Fibroblast of skin of right biceps (primary cell): ENCODE measurements at regions not wholly inside any gene's neighbourhood (a gene's known extent, or its start where the extent isn't known, plus 50 kb on each side); places are given as distances from the start of the nearest gene placed in this dataset.

Source experiments
- DNase-seq: peaks from one replicate; pipeline ENCODE4 v3.0.0-alpha.2; 2013

DNA sequence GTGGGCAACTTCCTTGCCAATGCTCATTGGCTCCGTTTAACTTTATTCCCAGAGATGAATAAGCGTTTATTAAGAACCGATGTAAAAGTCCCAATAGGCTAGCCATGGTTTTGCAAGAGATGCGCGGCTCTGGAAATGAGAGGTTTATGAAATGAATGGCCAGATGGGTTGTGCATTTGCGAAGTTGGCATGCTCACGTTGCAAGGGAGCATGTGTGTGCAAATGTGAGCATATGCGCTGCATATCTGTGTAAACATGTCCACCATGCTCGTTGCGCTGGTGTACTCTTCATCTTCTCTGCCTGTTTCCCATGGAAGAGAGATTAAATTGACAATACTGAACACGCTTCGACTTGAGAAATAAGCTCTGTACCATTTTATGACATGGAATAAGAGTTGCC, 848.6 kb upstream of the RBFOX1 start:
- DNase-seq = no peak

DNA sequence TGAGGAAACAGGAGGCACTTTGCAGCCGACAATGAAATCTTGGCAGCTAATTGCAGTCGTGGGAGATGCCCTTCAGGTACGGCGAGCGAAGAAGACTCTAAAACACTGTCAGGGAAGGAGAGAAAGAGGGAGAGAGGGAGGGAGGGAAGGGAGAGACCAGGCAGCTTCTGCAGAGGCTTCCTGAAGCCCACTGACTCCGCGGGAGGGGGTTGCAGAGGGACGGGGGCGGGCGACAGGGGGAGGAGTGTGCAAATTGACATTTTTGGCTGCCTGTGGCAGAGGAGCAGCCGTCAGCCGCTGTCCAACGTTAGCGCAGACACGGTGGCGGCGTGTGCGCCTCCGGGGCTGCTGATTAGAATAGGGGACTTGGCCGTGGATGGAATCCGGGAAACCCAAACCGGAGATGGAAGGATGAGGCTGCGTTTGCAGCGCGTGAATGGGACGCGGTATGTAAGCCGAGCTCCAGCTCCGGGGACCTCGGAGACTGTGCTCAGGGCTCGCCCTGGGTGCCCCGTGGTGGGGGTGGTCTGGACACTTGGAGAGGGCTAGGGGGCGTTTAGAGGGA, 849.1 kb upstream of the RBFOX1 start:
- DNase-seq = no peak

DNA sequence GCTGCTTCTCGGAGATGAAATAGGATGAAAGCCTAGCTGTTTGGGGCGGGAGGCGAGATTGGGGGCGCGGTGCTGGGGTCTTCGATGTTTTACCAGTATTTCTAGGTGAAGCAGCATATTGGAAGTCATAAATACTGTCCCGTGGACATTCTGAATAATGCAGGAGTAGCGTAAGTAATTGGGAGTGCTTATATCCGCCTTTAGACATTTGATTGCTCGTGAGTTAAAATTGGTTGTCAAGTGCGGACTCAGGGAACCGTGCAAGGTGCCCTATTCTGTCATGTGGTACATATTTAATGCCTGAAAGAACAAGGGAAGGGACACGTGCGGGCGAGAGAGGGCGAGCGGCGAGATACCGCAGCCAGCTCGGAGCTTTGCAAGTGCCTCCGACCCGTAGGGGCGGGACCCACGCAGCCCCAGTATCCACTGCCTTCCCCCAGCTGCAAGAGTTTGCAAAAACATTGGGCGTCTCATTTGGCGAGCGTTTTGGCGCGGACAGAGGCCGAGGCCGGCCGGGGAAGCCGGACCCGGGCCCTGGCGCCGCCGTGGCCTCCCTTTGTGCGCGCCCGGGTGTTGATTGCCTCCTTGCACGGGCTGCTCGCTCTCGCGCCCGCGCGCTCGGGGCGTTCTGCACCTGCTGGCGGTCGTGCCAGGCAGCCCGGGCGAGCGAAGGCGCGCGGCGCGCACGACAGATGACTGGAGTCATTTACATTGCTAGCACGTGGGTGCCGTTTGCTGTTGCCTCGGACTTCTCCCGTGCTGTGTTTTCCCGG, 849.8 kb upstream of the RBFOX1 start:
- DNase-seq = no peak

DNA sequence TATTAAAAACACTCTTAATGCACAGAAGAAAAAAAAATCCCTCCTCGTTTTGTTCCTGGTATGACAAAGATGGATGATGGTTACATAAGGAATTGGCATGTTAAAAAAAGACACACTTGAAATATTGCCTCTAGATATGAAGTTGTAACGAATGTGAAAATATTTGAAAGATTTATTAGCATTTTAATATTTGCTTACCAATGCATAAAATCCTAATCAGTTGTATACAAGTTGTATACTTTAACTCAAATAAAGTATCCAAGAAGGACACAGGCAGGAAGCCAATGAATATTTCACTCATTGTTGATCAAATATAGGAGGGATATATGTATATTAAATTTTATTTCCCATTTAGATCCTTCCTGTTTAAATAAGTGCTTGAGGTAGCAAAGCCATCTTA, 850.8 kb upstream of the RBFOX1 start:
- no peak for DNase-seq

DNA sequence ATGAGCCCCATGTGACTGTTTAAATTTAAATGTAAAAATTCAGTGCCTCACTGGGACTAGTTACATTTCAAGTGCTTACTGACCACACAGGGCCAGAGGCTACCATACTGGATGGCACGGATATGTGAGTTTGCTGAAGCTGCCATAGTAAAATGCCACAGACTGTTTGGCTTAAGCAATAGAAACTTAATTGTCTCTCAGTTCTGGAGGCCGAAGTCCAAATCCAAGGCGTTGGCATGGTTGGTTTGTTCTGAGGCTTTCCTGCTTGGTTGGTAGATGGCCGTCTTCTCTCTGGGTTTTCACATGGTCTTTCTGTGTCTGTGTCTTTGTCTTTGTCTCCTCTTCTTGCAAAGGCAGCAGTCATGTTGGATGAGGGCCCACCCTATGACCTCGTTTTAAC, 878.9 kb upstream of the RBFOX1 start:
- no peak for DNase-seq

DNA sequence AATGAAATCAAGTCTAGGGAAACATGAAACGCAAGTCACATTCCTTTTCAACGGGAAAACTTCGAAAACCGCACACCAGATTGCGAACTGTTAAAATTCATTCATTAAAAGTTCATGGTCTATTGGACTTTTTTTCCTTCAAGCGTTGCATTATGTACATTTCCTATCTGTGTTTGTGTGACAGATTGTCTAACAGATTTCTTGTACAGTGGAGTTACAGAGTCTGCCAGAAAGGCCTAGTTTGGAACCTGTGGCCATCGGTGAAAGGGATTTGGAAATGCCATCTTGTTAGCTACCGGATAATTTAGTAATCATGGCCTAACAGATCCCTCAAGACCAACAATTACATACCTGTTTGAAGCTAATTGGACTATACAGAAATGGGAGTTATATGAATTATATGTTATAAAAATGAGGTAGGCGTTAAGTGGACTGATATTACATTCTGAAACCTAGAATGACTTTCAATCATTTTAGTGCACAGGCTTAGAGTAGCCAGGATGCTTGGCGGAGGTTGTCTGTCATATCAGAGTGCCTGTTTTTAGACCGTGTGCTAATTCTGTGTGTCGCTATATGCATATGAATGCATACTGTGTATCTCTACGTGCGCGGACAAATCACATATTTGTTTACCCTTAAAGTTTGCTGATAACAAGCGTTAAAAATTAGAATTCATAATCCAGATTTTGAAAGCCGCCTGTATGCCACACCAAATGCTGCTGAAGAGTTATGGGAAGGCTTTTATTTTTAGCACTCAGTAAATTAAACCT, 885.4 kb upstream of the RBFOX1 start:
- no peak for DNase-seq

DNA sequence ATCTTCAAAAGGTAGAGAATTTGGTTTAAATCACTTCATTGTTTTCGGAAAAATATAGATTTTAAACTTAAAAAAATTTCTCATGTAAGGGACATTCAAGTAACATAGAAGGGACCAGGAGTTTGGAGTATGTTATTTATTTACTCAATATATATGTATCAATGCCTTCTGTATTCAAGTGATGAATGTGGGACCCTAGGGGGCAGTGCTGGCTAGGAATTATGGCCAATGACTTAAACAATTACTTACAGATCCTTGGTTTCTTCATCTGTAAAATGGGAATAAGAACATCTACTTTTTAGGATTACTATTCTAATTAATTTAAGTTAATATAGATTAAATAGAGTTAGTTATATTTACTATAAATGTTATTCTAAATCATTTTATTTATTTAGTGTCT, 886.3 kb upstream of the RBFOX1 start:
- no peak for DNase-seq

DNA sequence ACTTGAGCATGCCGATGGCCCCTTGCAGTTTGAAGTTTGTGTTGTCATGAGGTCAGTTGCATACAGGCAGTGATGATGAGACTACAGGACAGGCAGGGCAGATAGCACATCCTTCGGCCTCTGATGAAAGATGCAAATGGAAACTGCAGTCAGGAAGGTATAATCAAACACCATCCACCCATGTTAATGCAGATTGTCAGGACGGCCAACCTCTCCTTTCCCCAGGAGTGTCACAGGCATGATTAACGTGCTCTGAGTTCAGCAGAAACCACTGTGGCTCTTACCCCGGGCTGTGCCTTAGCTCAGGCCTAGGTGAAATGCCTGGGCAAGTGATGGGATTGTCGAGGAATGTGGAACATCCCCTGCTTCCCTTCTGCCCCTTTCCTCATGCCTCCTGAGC, 893.5 kb upstream of the RBFOX1 start:
- DNase-seq = no peak

DNA sequence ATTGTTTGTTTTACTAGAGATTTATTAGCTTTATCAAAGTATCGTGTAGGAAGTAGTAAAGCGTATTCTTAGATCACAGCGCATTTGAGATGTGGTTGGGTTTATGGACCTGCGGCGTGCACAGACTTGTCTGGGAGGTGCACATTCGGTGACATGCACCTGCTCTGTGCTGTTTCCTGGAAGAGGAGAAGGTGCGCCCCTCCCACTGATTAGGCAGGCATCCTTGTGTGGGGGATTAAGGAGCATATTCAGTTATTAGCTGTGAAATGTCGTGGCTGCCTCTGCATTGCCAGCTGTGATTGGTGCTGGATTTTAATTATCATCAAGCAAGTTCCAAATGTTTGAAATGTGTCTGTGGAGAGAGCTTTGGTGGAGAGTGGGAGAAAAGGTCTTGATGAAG, 903.8 kb upstream of the RBFOX1 start:
- no peak for DNase-seq

DNA sequence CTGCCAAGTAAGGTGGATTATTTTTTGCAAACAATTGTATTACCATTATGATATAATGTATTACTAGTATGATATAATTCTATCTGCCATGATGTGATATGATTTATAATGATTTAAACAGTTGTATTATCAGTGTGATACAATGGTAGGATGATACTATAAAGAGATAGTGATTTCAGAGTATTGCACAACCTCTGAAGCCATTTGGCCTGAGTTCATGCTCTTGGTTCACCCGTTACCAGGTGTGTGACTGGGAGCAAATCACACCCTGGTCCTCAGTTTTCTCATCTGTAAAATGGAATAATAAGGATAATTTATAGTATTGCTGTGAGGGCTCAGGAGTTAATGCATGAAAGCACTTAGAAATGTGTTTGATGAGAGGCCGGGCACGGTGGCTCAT, 905.0 kb upstream of the RBFOX1 start:
- DNase-seq = no peak

DNA sequence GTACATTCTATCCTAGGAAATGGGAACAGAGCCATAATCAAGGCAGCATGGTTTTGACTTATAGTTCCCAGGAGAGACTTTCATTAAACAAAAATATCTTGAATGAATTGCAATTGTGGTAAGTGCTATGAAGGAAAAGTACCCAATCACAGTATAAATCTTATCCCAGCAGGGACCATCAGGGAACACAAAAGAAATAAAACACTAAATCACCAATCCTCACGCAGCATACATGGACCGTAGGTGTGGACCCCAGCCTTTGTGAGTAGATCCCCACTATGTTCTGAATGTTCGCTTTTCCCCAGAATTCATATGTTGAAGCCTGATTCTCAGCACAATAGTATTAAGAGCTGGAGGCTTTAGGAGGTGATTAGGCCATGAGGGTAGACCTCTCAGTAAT, 925.0 kb upstream of the RBFOX1 start:
- DNase-seq = no peak

DNA sequence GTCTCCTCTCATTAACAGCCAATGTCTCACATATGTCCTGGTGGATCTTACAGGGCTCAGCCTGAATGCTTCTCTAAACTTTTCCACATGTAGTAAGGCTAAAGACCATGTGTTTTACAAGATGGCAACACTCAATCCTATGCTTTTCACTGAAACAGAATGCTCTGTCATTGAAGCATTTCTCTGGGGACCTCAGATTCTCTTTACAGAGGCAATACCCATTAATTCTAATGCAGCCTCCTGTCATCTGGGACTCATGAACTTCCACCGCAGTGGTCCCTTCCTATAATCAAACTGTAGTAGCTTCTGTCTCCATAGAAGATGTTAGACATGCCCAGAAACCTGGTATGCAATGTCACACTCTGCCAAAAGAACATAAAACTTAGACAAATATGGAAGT, 926.6 kb upstream of the RBFOX1 start:
- no peak for DNase-seq

DNA sequence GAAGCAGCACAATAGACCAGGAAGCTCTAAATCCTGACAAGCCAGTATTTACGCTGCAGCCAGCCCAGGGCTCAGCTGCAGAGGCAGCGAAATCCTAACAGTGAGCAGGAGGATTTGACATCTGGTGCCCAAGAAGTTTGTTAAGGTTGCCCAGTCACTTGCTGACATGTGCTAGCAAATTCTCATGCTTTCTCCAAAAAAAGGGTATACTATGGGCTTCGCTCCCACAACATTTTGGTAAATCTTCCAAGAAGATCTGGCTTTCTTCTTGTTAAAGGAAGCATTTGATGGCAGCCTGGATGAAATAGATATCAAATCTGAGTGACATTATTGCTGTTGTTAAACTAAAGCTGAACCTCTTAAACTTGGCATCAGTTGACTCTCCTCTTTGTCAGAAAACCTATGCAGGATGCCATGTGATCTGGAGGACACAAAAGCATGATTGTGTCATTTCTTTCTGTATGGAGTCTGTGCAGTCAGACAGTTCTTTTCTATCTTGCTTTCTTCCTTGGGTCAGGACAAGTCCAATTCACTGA, 949.7 kb upstream of the RBFOX1 start:
- DNase-seq = no peak

DNA sequence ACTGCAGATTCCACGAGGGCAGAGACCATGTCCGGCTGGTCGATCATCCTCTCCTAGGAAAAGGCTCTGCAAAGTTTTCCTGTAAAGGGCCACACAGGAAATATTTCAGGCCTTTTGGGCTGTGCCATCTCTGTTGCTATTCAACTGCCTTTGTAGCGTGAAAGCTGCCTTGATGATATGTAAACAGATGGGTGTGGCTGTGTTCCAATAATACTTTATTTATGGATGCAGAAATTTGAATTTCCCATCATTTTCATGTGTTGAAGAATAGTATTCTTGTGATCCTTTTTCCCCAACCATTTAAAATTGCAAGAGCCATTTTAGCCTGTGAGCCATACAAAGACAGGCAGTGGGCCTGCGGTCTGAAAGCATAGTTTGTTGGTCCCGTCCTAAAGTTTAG, 950.7 kb upstream of the RBFOX1 start:
- DNase-seq = no peak

DNA sequence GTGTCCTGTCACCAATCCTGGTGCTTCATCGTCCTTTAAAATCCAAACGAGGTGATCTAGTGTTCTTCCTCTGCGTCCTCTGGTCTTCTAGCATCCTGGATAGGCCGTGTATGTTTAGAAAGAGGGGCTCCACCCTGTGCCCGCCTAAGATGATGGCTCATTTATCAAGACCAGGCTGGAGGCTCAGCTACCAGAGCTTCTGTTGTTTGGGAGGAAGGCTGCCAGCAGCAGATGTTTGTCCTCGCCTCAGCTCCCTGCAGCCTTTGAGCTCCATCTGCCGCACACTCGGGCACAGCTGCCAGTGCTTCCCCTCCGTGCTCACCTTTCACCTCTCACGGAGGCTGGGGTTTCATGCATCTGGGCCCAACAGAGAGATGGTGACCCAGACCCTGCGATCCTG, 954.7 kb upstream of the RBFOX1 start:
- no peak for DNase-seq

DNA sequence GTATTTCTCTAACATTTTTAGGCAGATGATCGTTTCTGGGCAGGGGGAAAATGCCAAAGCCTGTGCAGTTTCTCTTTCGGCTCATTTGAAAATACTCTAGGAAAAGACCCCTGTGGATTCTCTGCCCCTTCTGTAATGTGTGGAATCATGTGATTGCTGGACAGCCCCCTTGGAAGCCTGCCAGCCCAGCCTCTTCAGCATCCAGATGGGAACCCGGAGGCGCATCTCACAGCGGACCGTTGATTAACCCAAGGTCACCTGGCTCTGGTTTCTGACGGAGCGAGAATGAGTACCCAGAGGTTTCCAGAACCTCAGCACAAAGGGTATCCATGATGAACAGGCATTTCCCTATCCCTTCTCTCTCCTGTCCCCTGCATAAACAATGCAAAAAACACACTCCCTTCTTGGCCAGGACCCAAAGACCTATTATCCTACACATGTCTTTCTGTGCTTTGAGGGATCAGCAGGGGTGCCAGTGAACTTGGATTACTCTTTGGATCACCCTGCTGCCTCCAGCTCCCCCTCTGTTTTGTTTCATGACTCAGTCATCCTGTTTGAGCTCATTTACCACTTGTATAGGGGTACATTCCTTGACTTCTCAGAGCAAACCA, 957.1 kb upstream of the RBFOX1 start:
- DNase-seq = no peak

DNA sequence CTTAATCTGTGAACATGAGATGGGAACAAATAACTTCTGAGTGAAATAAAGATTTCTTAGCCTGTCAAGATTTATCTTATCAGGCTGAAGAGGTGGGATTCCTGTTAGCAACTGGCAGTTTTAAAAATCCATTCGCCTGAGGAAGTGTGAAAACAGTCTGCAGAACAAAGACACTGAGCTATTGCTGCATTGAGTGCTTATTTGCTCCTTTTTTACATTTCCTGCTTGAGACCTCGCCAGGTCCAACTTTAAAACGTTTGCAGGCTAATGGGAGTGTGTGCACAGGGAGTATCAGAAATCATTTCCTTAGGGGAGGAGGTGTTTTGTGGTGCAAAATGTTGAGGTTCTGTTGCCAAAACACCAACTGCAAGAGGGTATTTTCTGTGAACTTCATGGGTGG, 957.8 kb upstream of the RBFOX1 start:
- no peak for DNase-seq

DNA sequence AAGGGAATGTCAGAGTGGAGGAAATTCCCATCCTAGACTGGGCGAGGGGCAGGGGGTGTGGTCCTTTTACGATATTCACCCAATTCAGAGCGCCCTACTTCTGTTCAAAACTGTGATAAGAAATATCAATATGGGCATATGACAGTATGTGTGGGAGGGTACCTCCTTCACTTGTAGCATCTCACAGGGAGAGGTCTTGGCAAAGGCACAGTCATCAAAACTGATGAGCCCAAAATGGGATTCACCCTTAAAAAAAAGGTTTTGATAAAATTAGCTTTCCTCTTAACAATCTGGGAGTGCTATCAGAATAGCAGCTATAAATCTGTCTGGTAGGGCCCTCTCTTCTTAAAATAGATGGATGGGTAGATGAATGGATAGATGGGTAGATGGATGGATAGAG, 967.8 kb upstream of the RBFOX1 start:
- no peak for DNase-seq

DNA sequence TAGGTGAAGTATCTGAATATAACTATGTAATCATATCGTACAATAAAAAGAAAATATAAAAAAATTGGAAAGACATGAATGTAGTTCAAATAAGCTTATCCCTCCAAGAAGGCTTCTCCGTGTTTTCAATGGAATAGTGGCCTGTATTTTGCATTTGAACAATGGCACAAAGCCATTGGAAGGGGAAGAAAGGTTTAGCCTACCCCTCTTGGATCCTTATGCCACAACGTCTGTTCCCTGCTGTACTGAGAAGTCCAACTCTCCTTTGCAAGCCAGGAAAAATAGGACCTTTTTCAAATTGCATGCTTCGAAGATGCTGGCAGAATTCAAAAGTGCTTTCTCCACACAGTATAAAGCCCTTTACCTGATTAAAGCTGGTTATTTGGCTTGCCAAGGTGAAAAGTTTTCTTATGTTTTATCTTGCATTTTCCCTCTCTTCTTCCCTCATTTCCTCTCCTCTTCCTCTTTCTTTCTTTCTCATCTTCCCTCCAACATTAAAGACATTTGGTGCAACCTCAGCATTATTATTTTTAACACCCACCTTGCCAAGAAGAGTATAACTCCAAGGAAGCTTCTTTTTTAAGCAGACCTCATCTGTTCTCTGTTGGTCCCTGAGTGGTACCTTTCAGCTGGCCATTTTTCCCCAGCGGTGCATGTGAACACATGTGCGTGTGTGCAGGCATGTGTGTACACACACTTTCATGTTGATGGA, 968.6 kb upstream of the RBFOX1 start:
- DNase-seq = no peak

DNA sequence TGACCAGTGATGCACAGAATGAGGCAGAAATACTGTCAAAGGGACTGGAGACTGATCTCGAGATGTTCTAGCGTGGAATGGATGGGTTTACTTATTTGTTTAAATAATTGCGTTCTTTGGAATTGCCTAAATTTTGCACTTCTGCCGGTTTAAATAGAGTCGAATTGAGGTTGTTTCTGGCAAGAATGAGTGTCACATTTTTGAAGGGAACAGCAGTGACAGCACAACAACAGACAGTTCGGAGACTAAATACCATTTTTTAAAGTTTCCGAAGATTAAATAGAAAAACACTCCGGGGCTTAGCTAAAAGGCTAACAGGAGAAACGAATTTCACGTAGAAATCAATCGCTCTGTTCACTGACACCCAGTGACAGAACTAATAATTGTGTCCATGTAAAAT, 969.2 kb upstream of the RBFOX1 start:
- no peak for DNase-seq

DNA sequence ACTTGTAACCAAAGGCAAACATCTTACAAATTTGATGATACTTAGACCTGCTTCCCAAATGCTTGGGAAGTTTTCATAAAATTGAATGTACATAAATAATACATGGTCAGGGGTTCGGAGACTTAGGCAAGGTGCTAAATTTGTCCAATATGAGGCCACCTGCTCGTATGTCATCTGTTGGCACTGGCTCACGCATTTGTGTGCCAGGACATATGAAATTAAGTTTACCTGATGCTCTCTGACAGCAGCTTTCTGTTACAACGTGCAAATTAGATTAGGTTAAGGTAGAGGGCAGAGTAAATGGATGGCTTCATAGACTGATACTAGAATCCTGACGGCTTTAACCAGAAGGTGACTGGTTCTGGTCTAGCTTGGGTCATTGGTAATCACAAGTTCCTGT, 970.3 kb upstream of the RBFOX1 start:
- DNase-seq = no peak

DNA sequence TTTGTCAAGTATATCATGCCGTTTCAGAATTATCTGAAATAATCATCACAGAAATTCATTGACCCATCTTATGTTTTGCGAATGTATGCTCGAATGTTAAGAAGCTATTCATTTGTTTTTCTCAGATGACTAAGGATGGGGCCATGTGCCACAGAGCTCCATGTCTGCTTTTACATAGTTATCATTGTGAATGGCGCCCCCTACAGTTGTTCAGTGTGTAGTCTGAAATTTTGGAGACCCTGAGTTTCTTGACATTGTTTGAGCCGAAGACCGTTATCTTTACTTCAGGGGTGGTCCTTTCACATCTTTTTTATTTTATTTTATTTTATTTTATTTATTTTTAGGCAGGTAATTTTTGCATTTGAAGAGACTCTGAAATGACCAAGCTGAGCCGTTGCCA, 972.0 kb upstream of the RBFOX1 start:
- no peak for DNase-seq

DNA sequence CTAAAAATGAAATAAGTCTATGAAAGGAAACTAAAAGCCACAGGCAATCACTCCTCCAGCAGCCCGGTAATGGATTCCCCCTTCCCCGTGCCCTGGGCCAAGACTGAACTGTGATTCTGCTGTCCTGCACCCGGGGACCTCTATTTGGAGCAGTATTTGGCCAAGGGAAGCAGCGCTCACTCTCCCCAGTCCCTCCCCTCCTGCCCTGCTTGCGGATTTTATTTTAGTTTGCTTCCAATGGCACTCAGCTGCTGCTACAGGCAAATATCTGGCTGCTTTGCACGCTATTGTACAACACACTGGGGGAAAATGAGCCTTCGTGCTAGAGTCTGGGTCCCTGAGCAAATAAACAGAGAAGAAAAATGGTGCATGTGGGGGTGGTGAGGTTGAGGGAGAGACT, 975.7 kb upstream of the RBFOX1 start:
- DNase-seq = no peak
